MM.1S (cell line): ENCODE measurements at regions not wholly inside any gene's neighbourhood (a gene's known extent, or its start where the extent isn't known, plus 50 kb on each side); places are given as distances from the start of the nearest gene placed in this dataset.
"Not testable (repeated sequence)": the region's sequence is repeated elsewhere in the genome, so short reads cannot be mapped to it uniquely, and the experiment has no call there.

Source experiments
- DNase-seq: peaks from one replicate; pipeline ENCODE4 v3.0.0-alpha.2; 2015
- H2AFZ ChIP-seq: fragments of 300-600 bp; sonication (generic); 2 replicates; pipeline ENCODE4 v1.6.0; 2016; ENCODE audit warnings: antibody characterized with exemption, low read length
- H3F3A ChIP-seq: fragments of 300-600 bp; sonication (generic); 2 replicates; pipeline ENCODE4 v1.6.1; 2016; ENCODE audit warnings: mild to moderate bottlenecking, antibody characterized with exemption, low read length, moderate library complexity, mixed read lengths; ENCODE audit not compliant: insufficient read depth
- H3K27ac ChIP-seq: fragments of 300-600 bp; sonication (generic); 2 replicates; pipeline ENCODE4 v1.5.1; 2016; ENCODE audit warnings: mild to moderate bottlenecking, low read length
- H3K27me3 ChIP-seq: fragments of 300-600 bp; sonication (generic); replicated peaks from 2 replicates; pipeline ENCODE4 v1.6.0; 2016; ENCODE audit warnings: low read length; ENCODE audit not compliant: insufficient read depth
- H3K36me3 ChIP-seq: fragments of 300-600 bp; sonication (generic); replicated peaks from 2 replicates; pipeline ENCODE4 v1.6.1; 2016; ENCODE audit warnings: mild to moderate bottlenecking, low read length, mixed read lengths; ENCODE audit not compliant: insufficient read depth
- H3K4me1 ChIP-seq: fragments of 300-600 bp; sonication (generic); 2 replicates; pipeline ENCODE4 v1.6.1; 2016; ENCODE audit warnings: low read length, mixed read lengths
- H3K4me2 ChIP-seq: fragments of 300-600 bp; sonication (generic); 2 replicates; pipeline ENCODE4 v1.6.0; 2016; ENCODE audit warnings: low read depth, low read length
- H3K4me3 ChIP-seq: fragments of 300-600 bp; sonication (generic); 2 replicates; pipeline ENCODE4 v1.5.1; 2016; ENCODE audit warnings: low read length, mixed read lengths
- H3K79me2 ChIP-seq: fragments of 300-600 bp; sonication (generic); 2 replicates; pipeline ENCODE4 v1.6.1; 2016; ENCODE audit warnings: mixed run types, low read length, mixed read lengths
- H3K9ac ChIP-seq: fragments of 300-600 bp; sonication (generic); 2 replicates; pipeline ENCODE4 v1.6.1; 2016; ENCODE audit warnings: low read length, mixed read lengths
- H3K9me2 ChIP-seq: fragments of 300-600 bp; sonication (generic); replicated peaks from 2 replicates; pipeline ENCODE4 v1.6.1; 2016; ENCODE audit warnings: mild to moderate bottlenecking, low read length, mixed read lengths; ENCODE audit not compliant: insufficient read depth
- H3K9me3 ChIP-seq: fragments of 300-600 bp; sonication (generic); replicated peaks from 2 replicates; pipeline ENCODE4 v1.6.1; 2016; ENCODE audit warnings: mild to moderate bottlenecking, low read length, mixed read lengths; ENCODE audit not compliant: insufficient read depth
- H4K20me1 ChIP-seq: fragments of 300-600 bp; sonication (generic); 2 replicates; pipeline ENCODE4 v1.6.1; 2016; ENCODE audit warnings: mild to moderate bottlenecking, low read length, moderate library complexity, mixed read lengths; ENCODE audit not compliant: insufficient read depth
- EZH2 ChIP-seq: fragments of 300-600 bp; sonication (generic); optimal IDR thresholded peaks from 2 replicates; pipeline ENCODE3; 2017; ENCODE audit warnings: low read depth, mild to moderate bottlenecking, antibody characterized with exemption, low read length, mixed read lengths
- EZH2phosphoT487 ChIP-seq: fragments of 300-600 bp; sonication (generic); IDR thresholded peaks from 2 replicates; pipeline ENCODE4 v1.6.1; 2018; ENCODE audit warnings: antibody characterized with exemption, low read length
- TF ChIP-seq, protein P1 (sequence below): fragments of 300-600 bp; sonication (generic); IDR thresholded peaks from 2 replicates; pipeline ENCODE4 v1.5.1; 2016; ENCODE audit warnings: antibody characterized with exemption, low read length, mixed read lengths

DNA sequence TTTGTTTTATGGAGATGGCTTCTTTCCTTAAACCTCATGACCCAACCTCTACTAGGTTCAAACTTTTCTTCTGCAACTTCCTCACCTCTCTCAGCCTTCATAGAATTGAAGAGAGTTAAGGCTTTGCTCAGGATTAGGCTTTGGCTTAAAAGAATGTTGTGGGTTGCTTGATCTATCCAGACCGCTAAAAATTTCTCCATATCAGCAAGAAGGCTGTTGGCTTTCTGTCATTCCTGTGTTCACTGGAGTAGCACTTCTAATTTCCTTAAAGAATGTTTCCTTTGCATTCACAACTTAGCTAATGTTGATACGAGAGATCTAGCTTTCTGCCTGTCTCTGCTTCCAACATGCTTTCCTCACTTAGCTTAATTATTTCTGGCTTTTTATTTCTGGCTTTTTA is 58.1 kb upstream of the KYNU start:
- Histone ChIP-seq H2AFZ (no peak overlapping the region), H3K9me3 (no peaks in the 10 kb centered on the region), H4K20me1 (no peaks in the 10 kb centered on the region), H3K36me3 (no peaks in the 10 kb centered on the region), H3F3A (no peaks in the 10 kb centered on the region), H3K27me3 (no peaks in the 10 kb centered on the region), H3K4me3 (no peak overlapping the region), H3K27ac (no peak overlapping the region), H3K4me2 (no peak overlapping the region), H3K4me1 (no peaks in the 10 kb centered on the region), H3K9me2 (no peaks in the 10 kb centered on the region), H3K79me2 (no peaks in the 10 kb centered on the region), H3K9ac (no peak overlapping the region)
- TF ChIP-seq, protein P1, sequence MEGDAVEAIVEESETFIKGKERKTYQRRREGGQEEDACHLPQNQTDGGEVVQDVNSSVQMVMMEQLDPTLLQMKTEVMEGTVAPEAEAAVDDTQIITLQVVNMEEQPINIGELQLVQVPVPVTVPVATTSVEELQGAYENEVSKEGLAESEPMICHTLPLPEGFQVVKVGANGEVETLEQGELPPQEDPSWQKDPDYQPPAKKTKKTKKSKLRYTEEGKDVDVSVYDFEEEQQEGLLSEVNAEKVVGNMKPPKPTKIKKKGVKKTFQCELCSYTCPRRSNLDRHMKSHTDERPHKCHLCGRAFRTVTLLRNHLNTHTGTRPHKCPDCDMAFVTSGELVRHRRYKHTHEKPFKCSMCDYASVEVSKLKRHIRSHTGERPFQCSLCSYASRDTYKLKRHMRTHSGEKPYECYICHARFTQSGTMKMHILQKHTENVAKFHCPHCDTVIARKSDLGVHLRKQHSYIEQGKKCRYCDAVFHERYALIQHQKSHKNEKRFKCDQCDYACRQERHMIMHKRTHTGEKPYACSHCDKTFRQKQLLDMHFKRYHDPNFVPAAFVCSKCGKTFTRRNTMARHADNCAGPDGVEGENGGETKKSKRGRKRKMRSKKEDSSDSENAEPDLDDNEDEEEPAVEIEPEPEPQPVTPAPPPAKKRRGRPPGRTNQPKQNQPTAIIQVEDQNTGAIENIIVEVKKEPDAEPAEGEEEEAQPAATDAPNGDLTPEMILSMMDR: no peak
- TF ChIP-seq EZH2phosphoT487 (no peak), EZH2 (no peak)
- no peak for DNase-seq

DNA sequence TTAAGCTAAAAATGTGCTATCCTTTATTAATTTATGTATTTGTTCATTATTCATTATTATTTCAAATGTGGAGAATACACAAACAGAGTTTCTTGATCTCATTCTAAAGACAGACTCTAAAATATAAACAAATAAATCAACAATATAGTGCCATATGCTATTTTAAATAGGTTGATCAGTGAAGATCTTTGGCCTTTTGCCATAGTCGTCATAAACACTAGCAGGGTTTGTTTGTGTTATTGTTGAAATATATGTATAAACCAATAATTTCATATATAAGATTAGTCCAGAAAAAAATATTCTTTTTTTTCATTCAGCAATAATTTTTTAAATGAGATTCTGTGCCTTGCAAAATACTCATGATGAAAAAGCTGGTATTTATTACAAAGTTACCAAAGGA is 62.1 kb upstream of the KYNU start:
- Histone ChIP-seq H2AFZ (no peak overlapping the region), H3K36me3 (no peaks in the 10 kb centered on the region), H3K27me3 (no peaks in the 10 kb centered on the region), H3K9me2 (no peaks in the 10 kb centered on the region), H3K79me2 (no peaks in the 10 kb centered on the region), H3K9me3 (no peaks in the 10 kb centered on the region), H3K4me1 (no peaks in the 10 kb centered on the region), H3K4me2 (no peak overlapping the region), H3K27ac (no peak overlapping the region), H4K20me1 (no peaks in the 10 kb centered on the region), H3F3A (no peaks in the 10 kb centered on the region), H3K4me3 (no peak overlapping the region), H3K9ac (no peak overlapping the region)
- DNase-seq: no peak
- TF ChIP-seq EZH2phosphoT487: no peak

DNA sequence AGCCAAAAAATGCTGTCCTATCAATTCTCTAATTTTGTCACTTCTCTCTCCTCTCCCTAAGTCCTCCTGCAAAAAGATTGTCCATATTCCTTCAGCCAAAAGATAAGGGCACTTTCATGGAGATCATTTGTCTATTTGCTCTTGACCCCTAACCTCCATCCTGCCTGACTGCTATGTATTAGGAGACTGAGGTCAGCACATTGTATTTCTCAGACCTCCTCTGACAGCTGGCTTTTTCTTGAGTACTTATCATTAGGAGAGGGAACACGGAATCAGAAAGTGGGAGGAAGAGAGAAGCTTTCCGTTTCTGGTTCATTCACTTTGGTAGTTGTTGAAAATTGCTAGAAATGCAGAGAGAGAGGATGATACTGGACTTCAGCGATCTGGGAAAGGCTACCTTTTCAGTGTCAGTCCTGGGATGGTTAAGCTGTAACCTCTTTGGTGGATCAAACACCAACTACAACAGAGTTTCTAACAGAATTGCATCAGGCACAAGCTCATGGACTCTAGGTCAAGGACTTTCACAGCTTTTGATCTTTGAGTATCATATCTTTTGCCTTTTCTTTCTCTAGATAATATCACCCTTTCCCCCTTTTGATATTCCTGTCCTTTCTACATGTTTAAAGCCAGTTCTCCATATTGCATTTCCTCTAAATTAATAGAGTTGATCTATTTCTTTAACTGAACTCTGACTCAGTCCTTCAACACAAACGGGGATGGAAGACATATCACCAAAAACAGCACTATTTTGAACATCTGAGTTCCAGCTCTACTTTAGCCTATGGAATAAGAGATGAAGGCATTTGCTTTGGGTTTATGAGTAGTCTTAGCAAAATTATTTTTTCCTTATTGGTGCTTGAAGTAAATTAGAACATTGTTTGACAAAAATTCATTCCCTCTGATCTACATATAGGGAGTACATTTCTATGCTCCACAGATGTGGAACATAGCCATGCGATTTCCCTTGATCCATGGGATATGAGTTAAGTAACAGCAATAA is 63.3 kb upstream of the KYNU start:
- no peak overlapping the region for H3K4me3 ChIP-seq
- H3K4me1 ChIP-seq: no peaks in the 10 kb centered on the region
- H2AFZ ChIP-seq: 0 out of 2 replicates have a peak overlapping the region, but pooled peaks have one; percentile 19
- no peaks in the 10 kb centered on the region for H3F3A ChIP-seq
- H3K36me3 ChIP-seq: no peaks in the 10 kb centered on the region
- no peaks in the 10 kb centered on the region for H3K27me3 ChIP-seq
- no peaks in the 10 kb centered on the region for H3K9me3 ChIP-seq
- no peak overlapping the region for H3K9ac ChIP-seq
- no peaks in the 10 kb centered on the region for H3K79me2 ChIP-seq
- no peak for DNase-seq
- H3K4me2 ChIP-seq: no peak overlapping the region
- H3K27ac ChIP-seq: no peak overlapping the region
- H4K20me1 ChIP-seq: no peaks in the 10 kb centered on the region
- TF ChIP-seq EZH2phosphoT487: no peak
- TF ChIP-seq, protein P1: no peak
- TF ChIP-seq EZH2: no peak
- H3K9me2 ChIP-seq: no peaks in the 10 kb centered on the region

DNA sequence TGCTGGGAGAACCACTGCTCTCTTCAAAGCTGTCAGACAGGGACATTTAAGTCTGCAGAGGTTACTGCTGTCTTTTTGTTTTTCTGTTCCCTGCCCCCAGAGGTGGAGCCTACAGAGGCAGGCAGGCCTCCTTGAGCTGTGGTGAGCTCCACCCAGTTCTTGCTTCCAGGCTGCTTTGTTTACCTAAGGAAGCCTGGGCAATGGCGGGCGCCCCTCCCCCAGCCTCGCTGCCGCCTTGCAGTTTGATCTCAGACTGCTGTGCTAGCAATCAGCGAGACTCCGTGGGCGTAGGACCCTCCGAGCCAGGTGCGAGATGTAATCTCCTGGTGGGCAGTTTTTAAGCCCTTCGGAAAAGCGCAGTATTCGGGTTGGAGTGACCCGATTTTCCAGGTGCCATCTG is 65.8 kb upstream of the KYNU start:
- not testable (repeated sequence) for H3K4me1 ChIP-seq, H3K9me3 ChIP-seq, H3K4me2 ChIP-seq, H3K27ac ChIP-seq, H3K9me2 ChIP-seq, H3K4me3 ChIP-seq, H3K79me2 ChIP-seq, H3K36me3 ChIP-seq, DNase-seq, H3K9ac ChIP-seq, H2AFZ ChIP-seq, H3F3A ChIP-seq, H4K20me1 ChIP-seq, H3K27me3 ChIP-seq
